C4-2B (cell line): ENCODE measurements at regions not wholly inside any gene's neighbourhood (a gene's known extent, or its start where the extent isn't known, plus 50 kb on each side); places are given as distances from the start of the nearest gene placed in this dataset.

Experiments
- H3K27ac ChIP-seq: fragments of 450-650 bp; 2 replicates; pipeline ENCODE4 v1.5.1; 2017
- CTCF ChIP-seq: fragments of 450-650 bp; conservative IDR thresholded peaks from 2 replicates; pipeline ENCODE4 v1.5.1; 2017; ENCODE audit warnings: mild to moderate bottlenecking
- ZFX ChIP-seq: fragments of 450-650 bp; IDR thresholded peaks from 2 replicates; pipeline ENCODE4 v1.6.1; 2017

DNA sequence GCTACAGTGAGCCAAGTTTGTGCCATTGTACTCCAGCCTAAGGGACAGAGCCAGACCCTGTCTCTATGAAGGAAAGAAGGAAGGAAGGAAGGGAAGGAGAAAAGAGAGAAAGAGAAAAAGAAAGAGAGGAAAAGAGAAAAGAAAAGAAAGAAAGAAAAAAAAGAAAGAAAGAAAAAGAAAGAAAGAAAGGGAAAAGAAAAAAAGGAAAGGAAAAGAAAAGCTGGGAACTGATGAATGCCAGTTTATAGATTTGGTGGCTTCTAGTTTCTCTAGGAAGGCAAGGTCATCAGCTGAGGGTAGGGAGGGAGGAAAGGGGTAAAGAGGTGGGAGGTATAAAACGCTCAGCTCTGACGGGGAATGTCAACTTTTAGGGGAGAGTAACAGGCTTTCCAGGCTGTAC is 62.3 kb upstream of the AKT3 start:
- no peak overlapping the region for H3K27ac ChIP-seq
- TF ChIP-seq CTCF: no peak
- TF ChIP-seq ZFX: no peak

- TF ChIP-seq ZFX: no peak
- TF ChIP-seq CTCF: no peak
- H3K27ac ChIP-seq: no peak overlapping the region
These were observed 60.6 kb upstream of the AKT3 start for GRCh38 chr1:243910607-243911006.

GRCh38 chr1:243903895-243904294 is 53.9 kb upstream of the AKT3 start:
- no peak overlapping the region for H3K27ac ChIP-seq

GRCh38 chr1:243903041-243903440 is 53.0 kb upstream of the AKT3 start:
- TF ChIP-seq CTCF (no peak), ZFX (no peak)
- H3K27ac ChIP-seq: no peak overlapping the region

More at GRCh38 chr1:243903895-243904294, 53.9 kb upstream of the AKT3 start:
- TF ChIP-seq ZFX: no peak
- no peak for TF ChIP-seq CTCF

DNA sequence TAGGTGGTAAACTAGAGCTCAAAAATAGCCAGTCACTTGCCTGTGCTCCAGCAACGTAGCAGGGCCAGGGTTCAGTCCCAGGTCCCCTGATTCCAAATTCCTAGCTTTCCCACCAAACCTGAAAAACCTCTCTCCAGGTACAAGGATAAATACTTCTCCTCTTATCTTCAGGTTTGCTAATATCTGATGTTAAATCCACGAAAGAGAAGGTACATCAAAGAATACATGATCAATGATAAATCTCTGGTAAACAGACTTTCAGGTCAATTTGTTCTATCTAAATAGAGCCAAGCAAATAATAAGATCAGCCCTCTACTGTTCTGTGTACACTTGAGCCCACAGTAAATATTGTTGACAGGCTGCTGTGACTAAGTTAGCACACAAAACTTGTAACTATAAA is 52.1 kb upstream of the AKT3 start:
- H3K27ac ChIP-seq: no peak overlapping the region
- no peak for TF ChIP-seq CTCF
- TF ChIP-seq ZFX: no peak
